C4-2B (cell line): ENCODE measurements at regions not wholly inside any gene's neighbourhood (a gene's known extent, or its start where the extent isn't known, plus 50 kb on each side); places are given as distances from the start of the nearest gene placed in this dataset.

Experiments
- H3K27ac ChIP-seq: fragments of 450-650 bp; 2 replicates; pipeline ENCODE4 v1.5.1; 2017
- ZFX ChIP-seq: fragments of 450-650 bp; IDR thresholded peaks from 2 replicates; pipeline ENCODE4 v1.6.1; 2017
- TF ChIP-seq, protein P1 (sequence below): fragments of 450-650 bp; conservative IDR thresholded peaks from 2 replicates; pipeline ENCODE4 v1.5.1; 2017; ENCODE audit warnings: mild to moderate bottlenecking

DNA sequence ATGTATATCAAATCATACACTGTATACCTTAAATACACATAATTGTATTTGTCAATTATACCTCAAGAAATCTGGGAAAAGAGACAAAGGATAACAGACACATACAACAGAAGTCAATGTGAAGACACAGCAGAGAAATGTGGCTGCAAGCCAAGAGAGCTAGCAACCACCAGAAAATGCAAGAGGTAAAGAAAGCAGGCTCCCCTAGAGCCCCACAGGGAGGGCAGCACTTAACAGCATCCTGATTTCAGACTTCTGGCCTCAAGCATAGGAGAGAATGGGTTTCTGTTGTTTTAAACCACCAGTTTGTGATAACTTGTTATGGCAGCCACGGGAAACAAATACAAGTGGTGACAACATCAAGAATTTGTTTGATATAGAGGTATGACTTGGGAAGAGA lies 1197.2 kb downstream of the SORCS1 start:
- H3K27ac ChIP-seq: no peak overlapping the region
- TF ChIP-seq ZFX: no peak
- TF ChIP-seq, protein P1, sequence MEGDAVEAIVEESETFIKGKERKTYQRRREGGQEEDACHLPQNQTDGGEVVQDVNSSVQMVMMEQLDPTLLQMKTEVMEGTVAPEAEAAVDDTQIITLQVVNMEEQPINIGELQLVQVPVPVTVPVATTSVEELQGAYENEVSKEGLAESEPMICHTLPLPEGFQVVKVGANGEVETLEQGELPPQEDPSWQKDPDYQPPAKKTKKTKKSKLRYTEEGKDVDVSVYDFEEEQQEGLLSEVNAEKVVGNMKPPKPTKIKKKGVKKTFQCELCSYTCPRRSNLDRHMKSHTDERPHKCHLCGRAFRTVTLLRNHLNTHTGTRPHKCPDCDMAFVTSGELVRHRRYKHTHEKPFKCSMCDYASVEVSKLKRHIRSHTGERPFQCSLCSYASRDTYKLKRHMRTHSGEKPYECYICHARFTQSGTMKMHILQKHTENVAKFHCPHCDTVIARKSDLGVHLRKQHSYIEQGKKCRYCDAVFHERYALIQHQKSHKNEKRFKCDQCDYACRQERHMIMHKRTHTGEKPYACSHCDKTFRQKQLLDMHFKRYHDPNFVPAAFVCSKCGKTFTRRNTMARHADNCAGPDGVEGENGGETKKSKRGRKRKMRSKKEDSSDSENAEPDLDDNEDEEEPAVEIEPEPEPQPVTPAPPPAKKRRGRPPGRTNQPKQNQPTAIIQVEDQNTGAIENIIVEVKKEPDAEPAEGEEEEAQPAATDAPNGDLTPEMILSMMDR: no peak

DNA sequence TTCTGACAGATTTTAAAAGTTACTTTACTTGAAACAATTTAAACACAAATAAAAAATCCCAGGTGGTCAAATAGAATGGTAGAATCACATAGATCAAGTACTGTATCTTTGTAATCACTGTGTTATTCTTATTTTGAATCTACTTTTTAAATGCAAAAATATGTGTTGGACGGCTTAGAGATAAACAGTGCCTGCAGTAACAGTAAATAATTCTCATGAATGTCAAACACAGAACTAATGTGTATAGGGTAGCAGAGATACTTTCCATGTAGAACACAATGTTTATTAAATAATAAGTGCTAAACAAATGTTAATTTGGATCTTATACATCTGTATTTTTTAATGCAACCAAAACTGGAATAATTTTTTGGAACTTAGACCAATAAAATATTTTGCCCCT lies 1199.4 kb downstream of the SORCS1 start:
- no peak for TF ChIP-seq ZFX
- TF ChIP-seq, protein P1: no peak
- no peak overlapping the region for H3K27ac ChIP-seq

DNA sequence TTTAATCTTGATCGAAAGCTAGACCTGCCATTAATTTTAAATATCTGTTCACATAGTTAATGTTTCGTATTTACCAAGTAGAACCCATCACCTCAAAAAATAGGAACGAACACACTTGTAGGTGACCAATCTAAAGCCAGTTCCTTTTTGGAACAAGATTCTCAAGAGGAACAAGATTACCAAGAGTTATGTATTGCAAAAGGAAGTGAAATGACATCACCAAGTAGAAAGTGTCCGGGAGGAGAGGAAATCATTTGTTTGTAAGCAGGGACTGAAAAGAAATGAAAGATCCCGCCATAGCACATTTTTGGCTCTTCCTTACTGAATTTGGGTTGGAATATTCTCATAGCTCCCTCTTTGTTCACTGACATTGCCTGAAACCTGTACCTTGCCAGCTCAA lies 1200.5 kb downstream of the SORCS1 start:
- H3K27ac ChIP-seq: no peak overlapping the region
- TF ChIP-seq ZFX: no peak

DNA sequence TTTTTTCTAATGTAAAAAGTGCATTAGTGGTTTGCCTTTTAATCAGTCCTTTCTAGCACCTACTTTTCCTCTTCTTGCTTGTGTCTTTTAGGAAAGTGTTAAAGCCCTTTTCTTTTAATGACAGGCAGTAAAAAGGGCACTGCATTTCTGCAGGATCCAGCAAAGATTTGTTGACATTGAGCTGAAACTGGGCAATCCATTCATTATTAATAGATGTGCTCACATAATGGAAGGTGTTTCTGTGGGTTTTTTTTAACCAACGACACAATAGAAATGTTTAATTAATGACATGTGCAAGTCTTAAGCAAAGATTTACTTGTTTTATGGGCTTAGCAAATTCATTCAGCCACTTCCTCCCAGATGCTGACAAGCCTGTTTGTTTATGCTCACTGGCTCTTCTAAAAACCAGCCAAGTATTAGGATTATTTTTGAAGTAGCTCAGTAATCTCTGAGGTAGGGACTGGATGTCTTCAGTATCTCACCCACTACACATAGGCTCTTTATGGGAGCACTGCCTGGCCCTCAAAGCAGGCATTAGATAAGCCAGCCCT lies 1201.1 kb downstream of the SORCS1 start:
- no peak for TF ChIP-seq ZFX
- TF ChIP-seq, protein P1: no peak
- H3K27ac ChIP-seq: no peak overlapping the region

DNA sequence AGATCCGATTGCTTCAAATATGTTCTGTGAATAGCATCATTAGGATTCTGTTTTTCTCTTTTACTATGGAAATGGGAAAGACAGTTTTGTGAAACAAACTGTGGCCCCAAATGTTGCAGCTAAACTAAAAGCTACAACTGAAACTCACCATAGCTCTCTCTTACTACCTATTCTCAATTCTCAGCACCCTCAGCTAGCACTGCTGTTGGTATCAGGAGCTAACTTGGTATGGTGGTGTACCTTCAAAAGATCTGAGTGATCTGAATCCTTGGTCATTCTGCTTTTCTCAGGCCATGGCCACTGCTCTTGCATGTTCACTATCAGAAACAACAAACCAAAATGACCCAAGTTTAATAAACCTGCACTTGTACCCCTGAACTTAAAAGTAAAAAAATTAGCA lies 1208.0 kb downstream of the SORCS1 start:
- TF ChIP-seq, protein P1: no peak
- TF ChIP-seq ZFX: no peak
- H3K27ac ChIP-seq: no peak overlapping the region

DNA sequence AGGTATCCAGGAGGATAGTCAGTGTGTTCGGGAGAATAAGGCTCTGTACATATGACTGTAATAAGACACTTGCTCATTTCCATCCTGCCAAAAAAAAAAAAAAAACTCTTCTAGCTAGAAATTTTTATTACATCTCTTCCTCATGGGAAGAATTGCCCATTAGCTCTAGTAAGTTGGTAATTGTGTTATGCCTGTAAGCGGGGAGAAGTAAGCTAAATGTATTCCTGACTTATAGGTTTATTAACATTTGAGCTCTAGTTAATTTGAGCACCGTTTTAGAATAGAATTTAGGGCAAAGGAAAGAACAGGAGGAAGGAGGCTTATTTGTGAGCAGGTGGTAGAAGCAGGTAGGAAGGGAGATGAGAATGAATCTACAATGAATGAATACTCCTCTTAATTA lies 1210.6 kb downstream of the SORCS1 start:
- TF ChIP-seq, protein P1: no peak
- no peak for TF ChIP-seq ZFX
- no peak overlapping the region for H3K27ac ChIP-seq

DNA sequence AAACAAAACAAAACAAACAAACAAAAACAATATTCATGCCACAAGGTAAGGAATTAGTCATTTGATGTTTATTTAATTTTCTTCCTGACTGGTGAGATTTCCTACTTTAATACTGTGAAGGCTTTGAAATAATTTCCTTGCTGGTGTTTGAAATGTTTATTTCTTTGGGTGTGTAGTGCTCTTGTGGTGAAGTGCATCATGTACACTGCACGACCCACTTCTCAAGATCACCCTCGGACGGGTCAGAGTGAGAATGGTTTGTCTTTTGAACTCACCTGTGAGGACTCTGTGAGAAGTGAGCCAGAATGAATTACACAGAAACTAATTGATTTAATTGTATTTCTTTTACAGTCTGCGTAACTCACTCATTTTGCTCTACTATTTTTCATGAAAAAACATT lies 1211.5 kb downstream of the SORCS1 start:
- TF ChIP-seq ZFX: no peak
- TF ChIP-seq, protein P1: no peak
- no peak overlapping the region for H3K27ac ChIP-seq

DNA sequence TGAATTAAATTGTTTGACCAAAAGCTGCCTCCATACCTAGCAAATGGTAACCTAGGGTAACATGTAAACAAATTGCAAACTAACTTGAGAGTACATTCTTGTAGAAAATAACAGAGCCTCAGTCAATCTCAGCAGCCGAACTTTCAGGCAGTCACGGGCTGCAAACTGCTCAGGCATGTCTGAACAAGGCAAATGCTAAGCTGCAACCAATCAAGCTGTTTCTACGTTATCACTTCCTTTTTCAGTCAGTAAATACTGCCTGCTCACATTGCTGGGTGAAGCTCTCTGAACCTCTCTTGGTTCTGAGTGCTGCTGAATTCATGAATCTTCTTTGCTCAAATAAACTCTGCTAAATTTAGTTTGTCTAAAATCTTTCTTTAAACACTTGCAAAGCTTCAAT lies 1212.4 kb downstream of the SORCS1 start:
- no peak for TF ChIP-seq ZFX
- TF ChIP-seq, protein P1: no peak
- H3K27ac ChIP-seq: no peak overlapping the region
